Prostate gland (tissue), 2 donors: ENCODE measurements at regions not wholly inside any gene's neighbourhood (a gene's known extent, or its start where the extent isn't known, plus 50 kb on each side); places are given as distances from the start of the nearest gene placed in this dataset.
"Not testable (repeated sequence)": the region's sequence is repeated elsewhere in the genome, so short reads cannot be mapped to it uniquely, and the experiment has no call there.

ENCODE experiments used
- DNase-seq: peaks from one replicate; pipeline ENCODE4 v3.0.0-alpha.2; 2019; ENCODE audit warnings: low spot score
- H3K27ac ChIP-seq, 2 donors: fragments of 200-600 bp; sonication (generic); 2 replicates each; pipeline ENCODE4 v1.5.1; 2017 to 2019
- H3K27me3 ChIP-seq: fragments of 200-600 bp; sonication (generic); replicated peaks from 2 replicates; pipeline ENCODE4 v1.5.1; 2019; ENCODE audit not compliant: insufficient read depth
- H3K36me3 ChIP-seq, 2 donors: fragments of 200-600 bp; sonication (generic); 1 replicate in 1 of 2; 2 replicates in 1 of 2; pipeline versions ENCODE4 v1.5.1 to v1.8.1; 2017 to 2019
- H3K4me1 ChIP-seq: fragments of 200-600 bp; sonication (generic); replicated peaks from 2 replicates; pipeline ENCODE4 v1.5.1; 2019
- H3K4me3 ChIP-seq, 2 donors: fragments of 200-600 bp; sonication (generic); 2 replicates each; pipeline ENCODE4 v1.5.1; 2017 to 2019
- H3K9me3 ChIP-seq: fragments of 200-600 bp; sonication (generic); 2 replicates; pipeline ENCODE4 v1.5.1; 2017
- WGBS: methylation state at CpG from one replicate; pipeline ENCODE4 v1.1.5; 2018; 5-methylcytosine and 5-hydroxymethylcytosine counted together
- intact Hi-C: fragments of 100-400 bp; cut with DNase I; formaldehyde crosslinking; loops from one replicate; pipeline ENCODE4 v1.14.2; 2022

GRCh38 chr12:9309749-9310148, 101.6 kb upstream of the PZP start:
- H3K27ac ChIP-seq, H3K27me3 ChIP-seq, H3K4me3 ChIP-seq, H3K9me3 ChIP-seq, H3K36me3 ChIP-seq, DNase-seq, intact Hi-C loops, H3K4me1 ChIP-seq: not testable (repeated sequence)
- WGBS = 76% methylated on average over 10 of the region's 12 CpGs

- H3K27ac ChIP-seq, H3K9me3 ChIP-seq, intact Hi-C loops, H3K4me1 ChIP-seq, H3K27me3 ChIP-seq, H3K36me3 ChIP-seq, DNase-seq, H3K4me3 ChIP-seq: not testable (repeated sequence)
- WGBS = no CpG with 5 or more reads among the region's 2 CpGs
These were observed 100.5 kb upstream of the PZP start for GRCh38 chr12:9308745-9309144.

GRCh38 chr12:9308163-9308562, 100.0 kb upstream of the PZP start:
- H3K27me3 ChIP-seq, H3K36me3 ChIP-seq, intact Hi-C loops, DNase-seq, H3K9me3 ChIP-seq, H3K4me3 ChIP-seq, H3K27ac ChIP-seq, H3K4me1 ChIP-seq: not testable (repeated sequence)
- WGBS = 94% methylated on average over 10 of the region's 10 CpGs

- DNase-seq, intact Hi-C loops, H3K27ac ChIP-seq, H3K4me3 ChIP-seq, H3K27me3 ChIP-seq, H3K9me3 ChIP-seq, H3K4me1 ChIP-seq, H3K36me3 ChIP-seq: not testable (repeated sequence)
- 92% methylated on average over 4 of the region's 5 CpGs for WGBS
These were observed 99.1 kb upstream of the PZP start for GRCh38 chr12:9307255-9307654.

- H3K27ac ChIP-seq, DNase-seq, H3K9me3 ChIP-seq, H3K4me1 ChIP-seq, H3K4me3 ChIP-seq, H3K27me3 ChIP-seq, intact Hi-C loops, H3K36me3 ChIP-seq: not testable (repeated sequence)
- 47% methylated on average over 5 of the region's 12 CpGs for WGBS
These were observed 97.8 kb upstream of the PZP start for GRCh38 chr12:9306004-9306403.

- 91% methylated on average over 13 of the region's 13 CpGs for WGBS
- H3K4me3 ChIP-seq, H3K4me1 ChIP-seq, intact Hi-C loops, H3K9me3 ChIP-seq, H3K27me3 ChIP-seq, DNase-seq, H3K27ac ChIP-seq, H3K36me3 ChIP-seq: not testable (repeated sequence)
These were observed 96.3 kb upstream of the PZP start for GRCh38 chr12:9304540-9304939.

GRCh38 chr12:9295872-9296271, 87.7 kb upstream of the PZP start:
- intact Hi-C loops, H3K9me3 ChIP-seq, H3K36me3 ChIP-seq, DNase-seq, H3K4me1 ChIP-seq, H3K27me3 ChIP-seq, H3K4me3 ChIP-seq, H3K27ac ChIP-seq: not testable (repeated sequence)
- no CpG with 5 or more reads among the region's 13 CpGs for WGBS

- H3K4me1 ChIP-seq, H3K27me3 ChIP-seq, H3K4me3 ChIP-seq, H3K27ac ChIP-seq, DNase-seq, H3K36me3 ChIP-seq, intact Hi-C loops, H3K9me3 ChIP-seq: not testable (repeated sequence)
- 86% methylated on average over 11 of the region's 16 CpGs for WGBS
These were observed 86.0 kb upstream of the PZP start for GRCh38 chr12:9294072-9294620.

- H3K9me3 ChIP-seq, intact Hi-C loops: not testable (repeated sequence)
These were observed 85.2 kb upstream of the PZP start for GRCh38 chr12:9293391-9293790.

GRCh38 chr12:9289984-9290383, 81.8 kb upstream of the PZP start:
- DNase-seq, H3K27me3 ChIP-seq, H3K4me1 ChIP-seq, H3K4me3 ChIP-seq, H3K9me3 ChIP-seq, H3K36me3 ChIP-seq, intact Hi-C loops, H3K27ac ChIP-seq: not testable (repeated sequence)
- WGBS = no CpG with 5 or more reads among the region's 5 CpGs

More at GRCh38 chr12:9293391-9293790, 85.2 kb upstream of the PZP start:
- not testable (repeated sequence) for DNase-seq, H3K4me1 ChIP-seq, H3K27ac ChIP-seq, H3K36me3 ChIP-seq, H3K4me3 ChIP-seq, H3K27me3 ChIP-seq
- WGBS = no CpG with 5 or more reads among the region's 3 CpGs

- DNase-seq, H3K36me3 ChIP-seq, H3K4me3 ChIP-seq, H3K27me3 ChIP-seq, intact Hi-C loops, H3K27ac ChIP-seq, H3K4me1 ChIP-seq, H3K9me3 ChIP-seq: not testable (repeated sequence)
- 30% methylated on average over 2 of the region's 7 CpGs for WGBS
These were observed 76.5 kb upstream of the PZP start for GRCh38 chr12:9284724-9285123.

GRCh38 chr12:9284197-9284596, 76.0 kb upstream of the PZP start:
- H3K27ac ChIP-seq, DNase-seq, intact Hi-C loops, H3K9me3 ChIP-seq, H3K27me3 ChIP-seq, H3K4me1 ChIP-seq, H3K36me3 ChIP-seq: not testable (repeated sequence)
- H3K4me3 ChIP-seq = peak overlapping the region; percentile 14 to 19
- 0% methylated on average over 7 of the region's 14 CpGs for WGBS
